Astrocyte of the hippocampus (primary cell): ENCODE measurements at regions not wholly inside any gene's neighbourhood (a gene's known extent, or its start where the extent isn't known, plus 50 kb on each side); places are given as distances from the start of the nearest gene placed in this dataset.

Experiments
- DNase-seq: peaks from one replicate; pipeline ENCODE4 v3.0.0; 2011; ENCODE audit warnings: low read depth, low spot score

GRCh38 chr1:209218981-209219380, 364.5 kb upstream of the CAMK1G start:
- no peak for DNase-seq

- DNase-seq = no peak
Measured at GRCh38 chr1:209219791-209220524, 363.6 kb upstream of the CAMK1G start.

GRCh38 chr1:209222826-209223225, 360.7 kb upstream of the CAMK1G start:
- DNase-seq = no peak

- DNase-seq = no peak
Measured at GRCh38 chr1:209223791-209224190, 359.7 kb upstream of the CAMK1G start.

GRCh38 chr1:209224886-209225285, 358.6 kb upstream of the CAMK1G start:
- no peak for DNase-seq

GRCh38 chr1:209227171-209227570, 356.3 kb upstream of the CAMK1G start:
- DNase-seq = no peak

- no peak for DNase-seq
Measured at GRCh38 chr1:209227941-209228340, 355.6 kb upstream of the CAMK1G start.

- DNase-seq = no peak
Measured at GRCh38 chr1:209229494-209230061, 353.9 kb upstream of the CAMK1G start.

- DNase-seq = no peak
Measured at GRCh38 chr1:209230314-209230713, 353.2 kb upstream of the CAMK1G start.

GRCh38 chr1:209231476-209232156, 351.9 kb upstream of the CAMK1G start:
- DNase-seq = no peak

- no peak for DNase-seq
Measured at GRCh38 chr1:209232197-209232596, 351.3 kb upstream of the CAMK1G start.

- no peak for DNase-seq
Measured at GRCh38 chr1:209232759-209233158, 350.8 kb upstream of the CAMK1G start.

- no peak for DNase-seq
Measured at GRCh38 chr1:209235166-209235565, 348.3 kb upstream of the CAMK1G start.

GRCh38 chr1:209238356-209238755, 345.2 kb upstream of the CAMK1G start:
- no peak for DNase-seq

- no peak for DNase-seq
Measured at GRCh38 chr1:209240351-209240750, 343.2 kb upstream of the CAMK1G start.

- DNase-seq = no peak
Measured at GRCh38 chr1:209241487-209241886, 342.0 kb upstream of the CAMK1G start.

- DNase-seq = peak; percentile 83
Measured at GRCh38 chr1:209248649-209249279, 334.8 kb upstream of the CAMK1G start.

GRCh38 chr1:209249280-209249670, 334.2 kb upstream of the CAMK1G start:
- no peak for DNase-seq

- DNase-seq = no peak
Measured at GRCh38 chr1:209249785-209250440, 333.6 kb upstream of the CAMK1G start.

GRCh38 chr1:209250861-209251636, 332.5 kb upstream of the CAMK1G start:
- no peak for DNase-seq

- DNase-seq = no peak
Measured at GRCh38 chr1:209256766-209257350, 326.7 kb upstream of the CAMK1G start.
